ENCODE measurements at regions not wholly inside any gene's neighbourhood (a gene's known extent, or its start where the extent isn't known, plus 50 kb on each side); places are given as distances from the start of the nearest gene placed in this dataset.

- no peaks in the 10 kb centered on the region; the same call in 1 of the 2 replicates for H3K27me3 Mint-ChIP-seq (ENCODE audit: low read depth)
- ChIA-PET CTCF (no interaction called here), POLR2A (no interaction called here)
- H3K36me3 Mint-ChIP-seq, result no peaks in the 10 kb centered on the region
- DNase-seq (ENCODE audit: low spot score), result no peak
- no peaks in the 10 kb centered on the region for H3K4me1 Mint-ChIP-seq
- peaks cover 5% of the 10 kb centered on the region for H3K9me3 Mint-ChIP-seq
- TF ChIP-seq, protein P1, sequence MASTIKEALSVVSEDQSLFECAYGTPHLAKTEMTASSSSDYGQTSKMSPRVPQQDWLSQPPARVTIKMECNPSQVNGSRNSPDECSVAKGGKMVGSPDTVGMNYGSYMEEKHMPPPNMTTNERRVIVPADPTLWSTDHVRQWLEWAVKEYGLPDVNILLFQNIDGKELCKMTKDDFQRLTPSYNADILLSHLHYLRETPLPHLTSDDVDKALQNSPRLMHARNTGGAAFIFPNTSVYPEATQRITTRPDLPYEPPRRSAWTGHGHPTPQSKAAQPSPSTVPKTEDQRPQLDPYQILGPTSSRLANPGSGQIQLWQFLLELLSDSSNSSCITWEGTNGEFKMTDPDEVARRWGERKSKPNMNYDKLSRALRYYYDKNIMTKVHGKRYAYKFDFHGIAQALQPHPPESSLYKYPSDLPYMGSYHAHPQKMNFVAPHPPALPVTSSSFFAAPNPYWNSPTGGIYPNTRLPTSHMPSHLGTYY (CRISPR knock-in tag; IDR thresholded peaks at IDR 0.05), result no peak
- TF ChIP-seq MAX (CRISPR knock-in tag; IDR thresholded peaks at IDR 0.05), result no peak
- TF ChIP-seq IRF2 (CRISPR knock-in tag; IDR thresholded peaks at IDR 0.05; ENCODE audit: borderline replicate concordance, low read depth), result no peak
- no peak overlapping the region for H3K4me3 Mint-ChIP-seq
- no peak overlapping the region for H3K27ac Mint-ChIP-seq
- no peak for ATAC-seq
Measured at GRCh38 chr5:62741761-62742160, 163.1 kb downstream of the LRRC70 start.

- ATAC-seq, result no peak; the same call in 1 of the 2 replicates
- ChIA-PET CTCF (no interaction called here), POLR2A (no interaction called here)
- no peak overlapping the region for H3K27ac Mint-ChIP-seq
- H3K27me3 Mint-ChIP-seq (ENCODE audit: low read depth), result no peaks in the 10 kb centered on the region; the same call in 1 of the 2 replicates
- no peak for DNase-seq (ENCODE audit: low spot score)
- H3K4me1 Mint-ChIP-seq, result no peaks in the 10 kb centered on the region
- TF ChIP-seq NFE2L1 (CRISPR knock-in tag; IDR thresholded peaks at IDR 0.05) (no peak), ZNF396 (CRISPR knock-in tag; IDR thresholded peaks at IDR 0.05; ENCODE audit: borderline replicate concordance) (no peak), SP1 (CRISPR knock-in tag; conservative IDR thresholded peaks at IDR 0.05) (no peak), ESRRA (CRISPR knock-in tag; IDR thresholded peaks at IDR 0.05; ENCODE audit: borderline replicate concordance) (no peak), CREB1 (CRISPR knock-in tag; IDR thresholded peaks at IDR 0.05) (no peak), NR2C2 (CRISPR knock-in tag; IDR thresholded peaks at IDR 0.05) (no peak), CBFB (CRISPR knock-in tag; IDR thresholded peaks at IDR 0.05; ENCODE audit: low read depth) (no peak), FOXK1 (CRISPR knock-in tag; IDR thresholded peaks at IDR 0.05) (no peak), HMGA2 (CRISPR knock-in tag; IDR thresholded peaks at IDR 0.05) (no peak), ZNF138 (CRISPR knock-in tag; conservative IDR thresholded peaks at IDR 0.05) (no peak)
- TF ChIP-seq, protein P2, sequence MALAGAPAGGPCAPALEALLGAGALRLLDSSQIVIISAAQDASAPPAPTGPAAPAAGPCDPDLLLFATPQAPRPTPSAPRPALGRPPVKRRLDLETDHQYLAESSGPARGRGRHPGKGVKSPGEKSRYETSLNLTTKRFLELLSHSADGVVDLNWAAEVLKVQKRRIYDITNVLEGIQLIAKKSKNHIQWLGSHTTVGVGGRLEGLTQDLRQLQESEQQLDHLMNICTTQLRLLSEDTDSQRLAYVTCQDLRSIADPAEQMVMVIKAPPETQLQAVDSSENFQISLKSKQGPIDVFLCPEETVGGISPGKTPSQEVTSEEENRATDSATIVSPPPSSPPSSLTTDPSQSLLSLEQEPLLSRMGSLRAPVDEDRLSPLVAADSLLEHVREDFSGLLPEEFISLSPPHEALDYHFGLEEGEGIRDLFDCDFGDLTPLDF (CRISPR knock-in tag; IDR thresholded peaks at IDR 0.05), result no peak
- TF ChIP-seq, protein P3, sequence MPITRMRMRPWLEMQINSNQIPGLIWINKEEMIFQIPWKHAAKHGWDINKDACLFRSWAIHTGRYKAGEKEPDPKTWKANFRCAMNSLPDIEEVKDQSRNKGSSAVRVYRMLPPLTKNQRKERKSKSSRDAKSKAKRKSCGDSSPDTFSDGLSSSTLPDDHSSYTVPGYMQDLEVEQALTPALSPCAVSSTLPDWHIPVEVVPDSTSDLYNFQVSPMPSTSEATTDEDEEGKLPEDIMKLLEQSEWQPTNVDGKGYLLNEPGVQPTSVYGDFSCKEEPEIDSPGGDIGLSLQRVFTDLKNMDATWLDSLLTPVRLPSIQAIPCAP (CRISPR knock-in tag; IDR thresholded peaks at IDR 0.05), result no peak
- TF ChIP-seq, protein P4, sequence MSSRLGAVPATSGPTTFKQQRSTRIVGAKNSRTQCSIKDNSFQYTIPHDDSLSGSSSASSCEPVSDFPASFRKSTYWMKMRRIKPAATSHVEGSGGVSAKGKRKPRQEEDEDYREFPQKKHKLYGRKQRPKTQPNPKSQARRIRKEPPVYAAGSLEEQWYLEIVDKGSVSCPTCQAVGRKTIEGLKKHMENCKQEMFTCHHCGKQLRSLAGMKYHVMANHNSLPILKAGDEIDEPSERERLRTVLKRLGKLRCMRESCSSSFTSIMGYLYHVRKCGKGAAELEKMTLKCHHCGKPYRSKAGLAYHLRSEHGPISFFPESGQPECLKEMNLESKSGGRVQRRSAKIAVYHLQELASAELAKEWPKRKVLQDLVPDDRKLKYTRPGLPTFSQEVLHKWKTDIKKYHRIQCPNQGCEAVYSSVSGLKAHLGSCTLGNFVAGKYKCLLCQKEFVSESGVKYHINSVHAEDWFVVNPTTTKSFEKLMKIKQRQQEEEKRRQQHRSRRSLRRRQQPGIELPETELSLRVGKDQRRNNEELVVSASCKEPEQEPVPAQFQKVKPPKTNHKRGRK (CRISPR knock-in tag; IDR thresholded peaks at IDR 0.05; ENCODE audit: borderline replicate concordance), result no peak
- H3K9me3 Mint-ChIP-seq, result peaks cover 25% of the 10 kb centered on the region
- peaks cover 3% of the 10 kb centered on the region; the same call in 1 of the 2 replicates for H3K36me3 Mint-ChIP-seq
- no peak overlapping the region for H3K4me3 Mint-ChIP-seq
Measured at GRCh38 chr5:62737766-62738165, 159.1 kb downstream of the LRRC70 start.

GRCh38 chr5:62732677-62733121 is 154.1 kb downstream of the LRRC70 start:
- no peaks in the 10 kb centered on the region for H3K4me1 Mint-ChIP-seq
- no peaks in the 10 kb centered on the region; the same call in 1 of the 2 replicates for H3K27me3 Mint-ChIP-seq (ENCODE audit: low read depth)
- no peak overlapping the region for H3K4me3 Mint-ChIP-seq
- CTCF ChIA-PET, result no interaction called here
- H3K9me3 Mint-ChIP-seq, result peaks cover 28% of the 10 kb centered on the region
- TF ChIP-seq PREB (CRISPR knock-in tag; IDR thresholded peaks at IDR 0.05; ENCODE audit: borderline replicate concordance), result no peak
- ATAC-seq (no peak), DNase-seq (ENCODE audit: low spot score) (no peak)
- H3K27ac Mint-ChIP-seq, result no peak overlapping the region
- H3K36me3 Mint-ChIP-seq, result peaks cover 3% of the 10 kb centered on the region; the same call in 1 of the 2 replicates
- POLR2A ChIA-PET, result no interaction called here
